CD4-positive, alpha-beta T cell treated with Interleukin-2 at 100 ng/mL for 4 hours (primary cell): ENCODE measurements at regions not wholly inside any gene's neighbourhood (a gene's known extent, or its start where the extent isn't known, plus 50 kb on each side); places are given as distances from the start of the nearest gene placed in this dataset.
A peak's percentile ranks its signal among the peaks of the same experiment; 100 is the strongest.
"Not testable (repeated sequence)": the region's sequence is repeated elsewhere in the genome, so short reads cannot be mapped to it uniquely, and the experiment has no call there.

ENCODE experiments used
- DNase-seq: peaks from one replicate; pipeline ENCODE4 v3.0.0-alpha.2; 2020; ENCODE audit warnings: low spot score

DNA sequence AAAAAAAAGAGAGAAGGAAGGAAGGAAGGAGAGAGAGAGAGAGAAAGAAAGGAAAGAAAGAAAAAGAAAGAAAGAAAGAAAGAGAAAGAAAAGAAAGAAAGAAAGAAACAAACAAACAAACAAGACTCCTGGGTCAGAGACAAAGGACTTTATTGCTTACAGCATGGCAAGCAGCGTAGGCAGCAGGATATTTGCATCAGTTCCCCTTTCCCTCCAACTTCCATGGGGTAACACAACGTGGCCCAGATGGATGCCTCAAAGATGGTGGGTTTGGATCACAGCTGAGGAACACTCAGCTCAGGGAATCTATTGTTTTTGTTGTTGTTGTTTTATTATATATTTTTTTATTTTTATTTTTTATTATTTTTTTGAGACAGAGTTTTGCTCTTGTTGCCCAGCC, 128.5 kb upstream of the VKORC1L1 start:
- DNase-seq, result no peak

DNA sequence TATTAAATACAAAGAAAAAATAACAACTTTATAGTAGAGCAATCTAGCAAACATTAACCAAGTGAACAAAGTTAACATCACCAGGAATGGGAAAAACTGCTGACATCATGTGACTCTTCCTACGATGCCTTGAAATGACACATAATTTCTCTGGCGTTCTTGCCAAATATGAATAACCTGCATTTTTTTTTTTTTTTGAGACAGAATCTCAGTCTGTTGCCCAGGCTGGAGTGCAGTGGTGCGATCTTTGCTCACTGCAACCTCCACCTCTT, 126.5 kb upstream of the VKORC1L1 start:
- DNase-seq, result no peak

DNA sequence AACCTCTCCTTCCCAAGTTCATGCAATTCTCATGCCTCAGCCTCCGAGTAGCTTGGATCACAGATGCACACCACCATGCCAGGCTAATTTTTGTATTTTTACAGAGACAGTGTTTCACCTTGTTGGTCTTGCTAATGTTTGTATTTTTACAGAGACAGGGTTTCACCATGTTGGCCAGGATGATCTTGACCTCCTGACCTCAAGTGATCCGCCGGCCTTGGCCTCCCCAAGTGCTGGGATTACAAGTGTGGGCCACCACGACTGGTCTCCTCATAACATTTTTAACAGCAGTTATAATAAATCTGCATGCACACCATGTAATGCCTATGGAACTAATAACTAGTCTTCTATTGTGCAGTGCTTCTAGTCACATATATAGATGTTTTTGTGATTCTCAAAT, 123.8 kb upstream of the VKORC1L1 start:
- no peak for DNase-seq

DNA sequence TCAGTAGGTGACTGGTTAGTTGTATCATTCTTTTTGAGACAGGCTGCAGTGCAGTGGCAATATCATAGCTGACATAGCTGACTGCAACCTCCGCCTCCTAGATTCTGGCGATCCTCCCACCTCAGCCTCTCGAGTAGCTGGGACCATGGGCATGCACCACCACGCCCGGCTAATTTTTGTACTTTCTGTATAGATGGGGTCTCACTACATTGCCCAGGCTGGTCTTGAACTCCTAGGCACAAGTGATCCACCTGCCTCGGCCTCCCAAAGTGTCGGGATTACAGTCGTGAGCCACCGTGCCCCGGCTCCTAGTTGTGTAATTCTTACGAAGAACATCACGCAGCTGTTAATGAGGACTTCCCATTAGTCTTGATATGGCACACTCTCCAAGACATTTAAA, 123.4 kb upstream of the VKORC1L1 start:
- DNase-seq, result no peak

DNA sequence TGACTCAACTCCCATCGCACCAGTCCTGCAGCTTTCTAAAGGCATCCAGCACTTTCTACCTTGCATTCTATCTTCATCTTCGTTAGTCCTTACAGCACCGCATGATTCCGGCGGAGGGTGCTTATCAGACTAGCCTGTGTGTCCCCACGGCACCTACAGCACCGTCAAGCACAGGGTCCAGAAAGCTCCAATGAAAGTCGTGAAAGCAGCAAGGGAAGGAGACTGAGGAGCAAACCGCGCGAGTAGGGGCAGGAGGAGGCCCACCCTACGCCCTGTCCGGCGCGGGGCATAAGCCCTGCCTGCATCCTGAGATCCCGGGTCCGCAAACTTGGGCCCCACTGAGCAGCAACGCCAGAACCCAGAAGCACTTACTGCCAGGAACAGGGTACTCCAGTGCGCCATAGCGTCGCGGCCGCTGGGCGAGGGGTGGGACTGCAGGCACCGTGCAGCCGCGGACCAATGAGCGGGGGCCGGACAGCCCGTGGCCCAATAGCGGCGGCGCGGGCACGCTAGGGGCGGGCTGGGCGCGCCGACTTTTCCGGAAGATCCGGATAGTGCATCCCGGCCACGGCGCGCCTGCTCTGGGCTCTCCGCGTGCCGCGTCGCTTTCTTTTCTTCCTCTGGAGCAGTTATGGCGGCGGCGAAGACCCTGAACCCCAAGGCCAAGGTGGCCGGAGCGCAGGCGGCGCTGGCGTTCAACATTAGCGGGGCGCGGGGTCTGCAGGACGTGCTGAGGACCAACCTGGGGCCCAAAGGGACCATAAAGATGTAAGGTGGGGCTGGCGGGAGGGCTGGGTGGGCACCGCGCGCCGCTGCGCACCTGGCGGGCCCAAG, 122.1 kb upstream of the VKORC1L1 start:
- DNase-seq, result peak; percentile 87

DNA sequence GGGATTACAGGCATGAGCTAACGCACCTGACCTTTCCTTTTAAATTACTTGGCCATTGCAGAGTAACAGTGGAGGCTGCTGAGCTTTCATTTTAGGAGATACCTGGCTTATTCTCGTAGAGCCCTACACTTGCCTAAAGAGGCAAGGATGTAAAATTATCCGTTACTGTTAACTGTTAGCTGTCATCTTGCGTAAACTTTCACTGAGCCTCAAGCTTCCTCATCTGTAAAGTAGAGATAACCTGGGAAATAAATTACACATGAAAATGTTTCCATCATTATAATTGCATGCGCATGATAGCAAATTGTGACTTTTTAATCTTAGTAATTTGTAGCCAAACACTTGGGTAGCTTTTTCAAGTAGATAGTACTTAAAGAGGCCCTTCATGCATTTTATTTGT, 118.8 kb upstream of the VKORC1L1 start:
- DNase-seq, result not testable (repeated sequence)

DNA sequence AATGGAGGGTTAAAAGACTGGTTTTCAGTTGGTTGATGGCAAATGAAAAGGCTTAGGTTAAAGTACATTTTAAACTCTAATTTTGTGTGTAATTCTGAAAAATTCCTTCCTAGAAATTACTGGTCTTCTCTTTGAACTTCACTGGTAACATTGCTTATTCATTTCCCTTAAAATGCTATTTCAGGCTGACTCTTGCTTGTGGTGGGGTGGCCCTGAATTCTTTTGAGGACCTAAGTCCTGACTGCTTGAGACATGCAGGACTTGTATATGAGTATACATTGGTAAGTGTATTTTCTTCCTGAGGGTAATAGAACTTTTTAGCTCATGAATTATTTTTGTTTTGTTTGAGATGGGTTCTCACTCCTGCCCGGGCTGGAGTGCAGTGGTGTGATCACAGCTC, 113.9 kb upstream of the VKORC1L1 start:
- not testable (repeated sequence) for DNase-seq

DNA sequence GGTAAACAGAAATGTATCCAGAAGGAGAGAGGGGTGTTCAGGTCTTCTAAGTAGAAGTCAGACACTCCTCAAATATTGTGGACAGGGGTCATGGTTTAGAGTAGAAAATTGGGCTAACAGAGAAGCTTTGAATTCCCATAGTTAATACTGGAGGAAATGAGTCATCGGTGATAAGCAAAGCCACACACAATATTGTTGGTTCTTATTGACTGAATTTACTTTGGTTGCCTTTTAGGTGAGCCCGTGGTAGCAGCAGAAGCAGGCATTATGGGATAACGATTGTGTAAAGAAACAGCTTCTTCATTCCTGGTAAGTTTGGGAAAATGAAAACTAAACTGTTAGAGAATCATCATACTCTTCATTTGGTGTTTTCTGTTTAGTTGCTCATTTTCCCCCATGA, 110.2 kb upstream of the VKORC1L1 start:
- DNase-seq, result not testable (repeated sequence)

DNA sequence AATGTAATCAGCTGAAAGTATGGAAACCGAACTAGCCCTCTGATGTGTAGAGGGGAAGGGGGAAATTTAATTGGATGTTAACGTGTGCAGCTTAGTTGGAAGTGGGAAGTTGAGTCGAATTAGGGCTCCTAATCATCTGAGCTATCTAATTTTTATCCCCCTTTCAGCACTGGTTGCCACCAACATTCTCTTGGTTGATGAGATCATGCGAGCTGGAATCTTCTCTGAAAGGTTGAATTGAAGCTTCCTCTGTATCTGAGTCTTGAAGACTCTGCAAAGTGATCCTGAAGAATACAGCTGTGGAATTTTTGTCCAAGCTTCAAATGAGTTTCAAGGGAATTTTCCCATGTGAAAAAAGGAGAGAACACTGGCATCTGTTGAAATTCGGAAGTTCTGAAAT, 109.8 kb upstream of the VKORC1L1 start:
- not testable (repeated sequence) for DNase-seq

DNA sequence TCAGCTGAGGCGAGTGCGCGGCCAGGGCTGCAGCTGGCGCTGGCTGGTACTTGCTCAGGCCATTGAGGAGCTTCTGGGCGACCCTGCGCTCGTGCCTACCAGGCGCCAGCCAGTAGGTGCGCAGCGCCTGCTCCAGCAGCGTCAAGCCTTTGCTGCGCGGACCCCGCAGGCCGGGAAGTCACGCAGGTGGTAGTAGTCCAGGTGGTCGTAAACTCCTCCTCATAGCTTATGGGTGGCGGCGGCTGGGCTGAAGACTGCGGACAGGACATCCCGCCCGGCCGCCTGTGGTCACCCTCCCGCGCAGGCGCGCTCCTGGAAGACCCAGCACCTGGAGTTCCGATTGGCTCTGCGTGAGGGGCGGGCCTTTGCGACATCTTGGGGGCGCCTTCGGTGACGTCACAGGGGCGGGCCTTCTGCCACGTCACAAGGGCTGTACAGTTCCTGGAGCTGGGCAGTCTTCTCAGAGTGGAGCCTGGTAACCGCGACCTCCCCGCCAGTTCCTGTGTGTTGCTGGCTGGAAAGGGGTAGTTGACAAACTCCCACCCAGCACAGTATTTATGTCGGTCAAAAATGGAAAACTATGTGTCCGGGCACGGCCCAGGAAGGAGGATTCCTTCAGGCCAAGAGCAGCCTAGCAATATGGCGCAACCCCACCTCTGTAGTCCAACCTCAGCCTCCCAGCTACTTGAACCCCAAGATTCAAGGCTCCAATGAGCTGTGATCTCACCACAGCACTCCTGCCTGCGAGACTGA, 102.2 kb upstream of the VKORC1L1 start:
- DNase-seq, result peak; percentile 93

DNA sequence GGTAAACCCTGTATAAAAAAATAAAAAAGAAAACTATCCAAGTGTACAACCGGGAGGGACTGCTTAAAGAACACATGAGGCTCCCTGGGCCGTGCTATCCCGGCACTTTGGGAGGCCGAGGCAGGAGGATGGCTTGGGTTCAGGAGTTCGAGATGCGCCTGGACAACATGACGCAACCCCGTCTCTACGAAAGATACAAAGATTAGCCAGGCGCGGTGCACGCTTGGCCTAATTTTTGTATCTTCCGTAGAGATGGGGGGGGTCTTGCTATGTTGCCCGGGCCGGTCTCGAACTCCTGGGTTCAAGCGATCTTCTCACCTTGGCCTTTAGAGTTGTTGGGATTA, 101.7 kb upstream of the VKORC1L1 start:
- DNase-seq, result not testable (repeated sequence)

DNA sequence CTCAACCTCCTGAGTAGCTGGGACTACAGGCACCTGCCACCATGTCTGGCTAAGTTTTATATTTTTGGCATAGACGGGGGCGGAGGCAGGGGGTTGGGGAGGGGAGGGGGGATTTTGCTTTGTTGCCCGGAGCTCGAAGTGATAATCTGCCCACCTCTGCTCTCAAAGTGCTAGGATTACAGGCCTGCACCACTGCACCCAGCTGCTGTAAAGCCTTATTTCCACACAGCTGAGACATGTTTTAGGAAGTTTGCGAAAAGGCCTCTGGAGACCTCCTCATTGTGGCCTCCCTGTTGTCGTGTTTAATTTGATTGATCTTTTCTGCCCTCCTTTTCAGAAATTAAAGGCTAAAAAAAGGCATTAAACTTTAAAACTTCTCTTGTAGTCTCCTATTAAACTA, 96.2 kb upstream of the VKORC1L1 start:
- DNase-seq, result not testable (repeated sequence)

DNA sequence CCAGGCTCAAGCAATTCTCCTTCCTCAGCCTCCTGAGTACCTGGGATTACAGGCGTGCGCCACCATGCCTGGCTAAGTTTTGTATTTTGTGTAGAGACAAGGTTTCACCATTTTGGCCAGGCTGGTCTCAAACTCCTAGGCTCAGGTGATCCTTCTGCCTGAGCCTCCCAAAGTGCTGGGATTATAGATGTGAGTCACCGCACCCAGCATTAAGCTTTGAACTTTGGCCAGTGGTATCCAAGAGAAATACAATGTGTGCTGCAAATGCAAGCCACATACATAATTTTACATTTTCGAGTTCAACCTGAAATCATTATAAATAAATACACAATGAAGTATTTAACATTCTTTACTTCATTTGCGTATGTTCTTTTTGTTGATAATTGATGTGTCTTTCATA, 82.9 kb upstream of the VKORC1L1 start:
- DNase-seq, result not testable (repeated sequence)

DNA sequence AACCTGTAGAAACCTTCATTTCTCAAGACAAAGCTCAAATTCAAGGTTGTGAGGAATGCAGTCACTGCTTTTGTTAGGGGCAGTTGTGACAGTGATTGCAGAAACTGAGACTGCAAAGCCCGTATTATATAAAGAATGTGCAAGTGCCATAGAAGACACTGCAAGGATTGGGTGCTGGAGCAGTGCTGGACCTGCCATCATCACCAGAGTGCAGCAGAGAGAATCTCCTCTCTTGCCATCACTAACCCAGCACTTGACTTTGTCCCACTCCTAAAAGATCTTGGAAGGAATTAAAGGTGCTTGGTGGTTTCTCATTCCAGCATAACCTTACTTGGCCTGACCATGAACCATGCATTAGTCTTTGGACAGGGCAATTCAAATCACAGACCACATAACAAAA, 81.1 kb upstream of the VKORC1L1 start:
- not testable (repeated sequence) for DNase-seq

DNA sequence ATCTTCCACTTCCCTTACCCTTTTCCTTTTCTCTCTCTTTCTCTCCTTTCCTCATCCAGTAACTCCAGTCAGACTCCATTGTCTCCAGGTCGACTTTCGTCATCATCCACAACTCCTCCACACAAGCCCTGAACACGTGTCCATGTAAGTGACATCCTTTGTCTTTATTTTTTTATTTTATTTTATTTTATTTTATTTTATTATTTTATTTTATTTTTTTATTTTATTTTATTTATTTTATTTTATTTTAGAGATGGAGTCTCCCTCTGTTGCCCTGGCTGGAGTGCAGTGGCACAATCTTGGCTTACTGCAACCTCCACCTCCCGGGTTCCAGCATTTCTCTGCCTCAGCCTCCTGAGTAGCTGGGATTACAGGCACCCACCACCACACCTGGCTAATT, 80.1 kb upstream of the VKORC1L1 start:
- DNase-seq, result not testable (repeated sequence)

DNA sequence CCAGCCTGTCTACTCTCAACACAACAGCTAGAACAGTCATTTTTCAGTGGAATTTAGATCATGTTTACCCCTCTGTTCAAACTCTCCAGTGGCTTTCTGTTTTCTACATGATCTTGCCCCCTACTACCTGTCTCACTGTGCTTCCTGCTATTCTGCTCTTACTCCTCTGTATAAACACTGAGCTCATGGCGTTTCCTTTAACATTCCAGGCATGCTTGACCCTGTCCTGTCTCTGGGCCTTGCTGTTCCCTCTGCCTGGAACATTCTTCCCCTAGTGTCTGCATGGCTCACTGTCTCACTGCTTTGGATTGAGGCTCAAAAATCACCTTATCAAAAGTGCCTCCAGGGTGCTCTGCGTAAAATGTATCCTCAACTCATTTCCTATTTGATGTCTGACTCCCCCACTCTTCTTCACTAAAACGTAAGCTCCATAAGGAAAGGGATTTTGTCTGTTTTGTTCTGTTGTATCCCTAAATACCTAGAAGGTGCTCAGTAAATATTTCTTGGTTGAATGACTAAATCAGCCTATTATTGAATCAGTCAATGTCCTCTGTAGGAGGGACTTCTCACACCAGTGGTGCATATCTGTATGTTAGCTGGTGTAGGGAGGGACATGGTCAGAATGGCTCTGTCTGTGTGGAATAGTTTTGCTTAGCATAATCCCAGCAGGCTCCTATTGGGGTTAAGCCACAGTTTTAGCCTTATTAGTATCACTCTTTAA, 78.0 kb upstream of the VKORC1L1 start:
- DNase-seq, result not testable (repeated sequence)

DNA sequence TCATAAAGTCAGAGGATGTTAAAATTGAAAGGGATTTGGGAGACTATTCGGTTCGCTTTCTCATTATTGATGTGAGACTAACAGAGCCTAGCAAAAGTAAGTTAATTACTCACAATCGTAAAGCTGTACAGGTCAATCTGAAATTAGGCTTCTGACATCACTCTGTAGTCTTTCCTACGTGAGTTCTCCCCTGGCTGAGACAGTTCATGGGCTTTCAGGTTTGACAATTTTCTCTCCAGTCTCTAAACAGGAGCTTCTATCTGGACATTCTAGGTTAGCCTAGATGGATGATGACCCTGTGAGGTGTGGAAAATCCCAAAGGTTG, 77.5 kb upstream of the VKORC1L1 start:
- DNase-seq, result not testable (repeated sequence)

DNA sequence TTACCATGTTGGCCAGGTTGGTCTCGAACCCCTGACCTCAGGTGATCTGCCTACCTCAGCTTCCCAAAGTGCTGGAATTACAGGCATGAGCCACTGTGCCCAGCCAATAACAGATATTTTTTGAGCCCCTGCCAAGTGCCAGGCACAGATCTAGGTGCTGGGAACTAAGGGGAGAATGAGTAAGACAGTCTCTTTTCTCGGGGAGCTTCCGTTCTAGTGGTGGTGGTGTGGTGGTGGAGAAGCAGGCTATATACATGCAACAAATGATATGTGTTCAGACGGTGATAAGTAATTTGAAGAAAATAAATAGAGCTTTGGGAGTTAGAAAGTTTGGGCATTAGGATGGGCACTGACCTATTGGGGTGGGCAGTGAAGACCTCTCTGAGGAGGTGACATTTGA, 76.7 kb upstream of the VKORC1L1 start:
- no peak for DNase-seq

DNA sequence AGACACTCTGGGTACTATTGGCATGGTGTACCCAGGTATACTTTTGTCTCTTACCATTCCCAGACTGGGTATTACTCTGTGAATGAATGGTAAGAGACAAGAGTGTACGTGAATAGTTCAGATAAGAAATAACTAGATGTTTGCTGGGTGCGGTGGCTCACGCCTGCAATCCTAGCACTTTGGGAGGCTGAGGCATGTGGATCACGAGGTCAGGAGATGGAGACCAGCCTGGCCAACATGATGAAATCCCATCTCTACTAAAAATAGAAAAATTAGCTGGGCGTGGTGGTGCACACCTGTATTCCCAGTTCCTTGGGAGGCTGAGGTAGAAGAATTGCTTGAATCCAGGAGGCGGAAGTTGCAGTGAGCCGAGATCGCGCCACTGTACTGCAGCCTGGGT, 75.8 kb upstream of the VKORC1L1 start:
- not testable (repeated sequence) for DNase-seq

DNA sequence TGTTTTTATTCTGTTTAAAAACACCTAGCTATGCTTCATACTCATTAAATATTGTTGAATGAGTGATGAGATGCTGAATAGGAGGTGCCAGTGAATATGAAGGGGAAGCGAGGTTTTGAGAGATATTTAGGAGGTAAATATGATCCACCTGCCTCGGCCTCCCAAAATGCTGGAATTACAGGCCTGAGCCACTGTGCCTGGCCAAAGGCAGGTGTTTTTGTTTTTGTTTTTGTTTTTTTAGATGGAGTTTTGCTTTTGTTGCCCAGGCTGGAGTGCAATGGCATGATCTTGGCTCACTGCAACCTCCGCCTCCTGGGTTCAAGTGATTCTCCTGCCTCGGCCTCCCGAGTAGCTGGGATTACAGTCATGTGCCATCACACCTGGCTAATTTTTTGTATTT, 75.3 kb upstream of the VKORC1L1 start:
- DNase-seq, result not testable (repeated sequence)

DNA sequence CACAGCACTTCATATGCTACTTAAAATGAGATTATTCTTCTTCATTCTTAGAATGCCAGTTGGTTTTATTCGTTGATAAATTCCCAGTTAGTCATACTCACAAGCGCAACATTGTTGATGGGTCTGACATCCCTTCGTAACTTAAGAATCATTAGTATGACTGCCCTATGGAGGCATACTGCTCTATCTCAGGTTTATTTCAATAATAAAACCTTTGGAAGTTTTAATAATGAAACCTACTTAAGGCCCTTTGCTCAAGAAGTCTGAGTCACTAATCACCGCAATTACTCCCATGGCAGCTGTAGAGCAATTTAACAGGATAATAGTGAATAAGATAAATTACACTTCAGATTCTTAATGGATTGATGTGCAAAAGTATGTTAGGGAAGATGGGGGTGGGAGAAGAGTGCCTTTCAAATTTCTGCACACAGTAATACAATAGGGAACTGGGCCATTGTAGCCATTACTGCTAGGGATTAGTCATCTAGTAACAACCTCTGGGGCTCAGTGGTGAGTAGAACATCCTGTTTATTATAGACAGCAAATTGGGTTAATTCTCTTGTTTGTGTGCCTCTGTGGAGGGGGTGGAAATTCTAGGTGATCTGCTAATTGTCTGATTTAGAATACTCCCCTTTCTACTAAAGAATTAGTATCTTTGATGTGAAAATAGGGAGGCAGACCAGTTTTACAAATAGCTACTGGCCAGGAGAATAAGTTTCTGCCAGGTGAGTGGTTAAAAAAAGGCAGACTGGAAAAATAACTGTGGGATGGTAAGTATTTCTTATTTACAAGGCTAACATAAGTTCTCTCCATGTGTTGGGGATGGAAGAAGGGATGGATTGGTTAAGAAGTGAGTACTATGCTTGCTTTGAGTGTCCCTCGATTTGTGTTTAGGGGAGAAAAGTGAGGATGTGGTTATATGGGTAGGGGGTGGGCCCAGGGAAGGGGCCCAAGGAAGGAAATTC, 74.5 kb upstream of the VKORC1L1 start:
- DNase-seq, result peak; percentile 43

DNA sequence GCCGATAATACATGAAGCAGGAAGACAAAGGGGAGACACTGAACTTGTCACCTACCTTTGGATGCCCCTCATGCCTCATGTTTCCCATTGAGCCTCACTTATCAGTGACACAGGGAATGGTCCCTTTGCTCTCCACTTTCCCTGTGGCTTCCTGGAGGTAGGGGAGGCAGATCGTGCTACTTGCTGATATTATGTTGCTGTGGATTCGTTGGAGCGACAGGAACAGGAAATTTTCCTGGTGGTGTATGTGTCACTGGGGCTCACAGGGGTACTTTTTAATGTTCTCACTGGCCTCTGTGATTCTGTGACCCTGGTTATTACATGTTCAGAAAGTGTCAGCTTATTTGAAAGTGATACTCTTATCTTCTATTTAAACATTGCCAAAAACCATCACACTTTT, 72.7 kb upstream of the VKORC1L1 start:
- DNase-seq, result not testable (repeated sequence)
